IMR-90 (cell line): ENCODE measurements at regions not wholly inside any gene's neighbourhood (a gene's known extent, or its start where the extent isn't known, plus 50 kb on each side); places are given as distances from the start of the nearest gene placed in this dataset.

Experiments
- ATAC-seq: fragments of 200-7000 bp; cut with Tn5 transposase; 2 replicates; pipeline ENCODE4 v1.9.1; 2020; ENCODE audit warnings: low read depth, mild to moderate bottlenecking, moderate library complexity
- BruUV-seq: library from RNA; stranded (reverse); fragments of 400-500 nt; replicated peaks from 2 replicates; lab custom pipeline; 2021; lab: Mats Ljungman, UMichigan
- CTCF ChIA-PET: fragments of 300-600 bp; formaldehyde crosslinking; extraction: SDS; loops from one replicate; lab custom pipeline; 2021; ENCODE audit warnings: antibody characterized with exemption; lab: Yijun Ruan, JAX
- POLR2A ChIA-PET: fragments of 300-600 bp; sonication (Branson Sonifier 250); formaldehyde crosslinking; loops from one replicate; lab custom pipeline; 2022; ENCODE audit warnings: antibody characterized with exemption; ENCODE audit not compliant: unreplicated experiment; lab: Charles Lee
- DNase-seq: peaks from one replicate; pipeline ENCODE4 v3.0.0; 2013
- H2AFZ ChIP-seq: replicated peaks from 2 replicates; pipeline ENCODE3; 2013; ENCODE audit warnings: low read length, mild to moderate bottlenecking; ENCODE audit not compliant: poor library complexity
- H2AK5ac ChIP-seq: 2 replicates; pipeline ENCODE4 v1.6.1; 2013; ENCODE audit warnings: low read depth, low read length, inconsistent platforms
- H2AK9ac ChIP-seq: replicated peaks from 2 replicates; pipeline ENCODE3; 2013; ENCODE audit warnings: mild to moderate bottlenecking, low read depth, low read length, moderate library complexity; ENCODE audit not compliant: poor library complexity
- H2BK120ac ChIP-seq: 2 replicates; pipeline ENCODE4 v1.6.1; 2013; ENCODE audit warnings: low read depth, low read length, inconsistent platforms
- H2BK15ac ChIP-seq: 3 replicates; pipeline ENCODE4 v1.6.1; 2013; ENCODE audit warnings: low read depth, low read length, inconsistent platforms
- H2BK20ac ChIP-seq: 2 replicates; pipeline ENCODE4 v1.6.1; 2013; ENCODE audit warnings: low read depth, mild to moderate bottlenecking, inconsistent platforms, low read length, moderate library complexity
- H2BK5ac ChIP-seq: 2 replicates; pipeline ENCODE4 v1.6.1; 2013; ENCODE audit warnings: mild to moderate bottlenecking, low read depth, low read length, inconsistent platforms; ENCODE audit not compliant: poor library complexity, severe bottlenecking
- H3K14ac ChIP-seq: replicated peaks from 2 replicates; pipeline ENCODE4 v1.6.1; 2013; ENCODE audit warnings: low read depth, low read length, inconsistent platforms
- H3K18ac ChIP-seq: 2 replicates; pipeline ENCODE4 v1.6.1; 2013; ENCODE audit warnings: low read depth, low read length, control low read depth
- H3K23ac ChIP-seq: 2 replicates; pipeline ENCODE4 v1.6.1; 2013; ENCODE audit warnings: low read depth, low read length, inconsistent platforms
- H3K27ac ChIP-seq: 2 replicates; pipeline ENCODE4 v1.5.1; 2013; ENCODE audit warnings: mild to moderate bottlenecking, control low read depth, low read length; ENCODE audit not compliant: insufficient read depth
- H3K27me3 ChIP-seq: 2 replicates; pipeline ENCODE4 v1.6.1; 2013; ENCODE audit warnings: low read length; ENCODE audit not compliant: control insufficient read depth, insufficient read depth
- H3K36me3 ChIP-seq: 2 replicates; pipeline ENCODE4 v1.6.1; 2013; ENCODE audit warnings: low read length, mixed read lengths; ENCODE audit not compliant: control insufficient read depth, insufficient read depth
- H3K4ac ChIP-seq: 2 replicates; pipeline ENCODE4 v1.6.1; 2013; ENCODE audit warnings: low read depth, low read length, inconsistent platforms
- H3K4me1 ChIP-seq: 2 replicates; pipeline ENCODE4 v1.6.1; 2013; ENCODE audit warnings: low read length, mixed read lengths; ENCODE audit not compliant: control insufficient read depth, insufficient read depth
- H3K4me2 ChIP-seq: 2 replicates; pipeline ENCODE4 v1.6.1; 2013; ENCODE audit warnings: low read depth, mild to moderate bottlenecking, control low read depth, low read length, moderate library complexity
- H3K4me3 ChIP-seq: 2 replicates; pipeline ENCODE4 v1.5.1; 2013; ENCODE audit warnings: low read depth, mild to moderate bottlenecking, control low read depth, low read length, moderate library complexity; ENCODE audit not compliant: insufficient read depth
- H3K56ac ChIP-seq: 2 replicates; pipeline ENCODE4 v1.6.1; 2013; ENCODE audit warnings: low read length, inconsistent platforms; ENCODE audit not compliant: insufficient read depth; ENCODE audit errors: extremely low read depth
- H3K79me1 ChIP-seq, 2 experiments: 2 replicates each; pipeline ENCODE4 v1.6.1; 2013; ENCODE audit warnings: low read length in 2 of 2, inconsistent platforms in 1 of 2, low read depth in 1 of 2
- H3K9ac ChIP-seq: 2 replicates; pipeline ENCODE4 v1.6.1; 2013; ENCODE audit warnings: low read depth, low read length, control low read depth
- H3K9me1 ChIP-seq: 2 replicates; pipeline ENCODE4 v1.6.1; 2013; ENCODE audit warnings: low read length, inconsistent platforms; ENCODE audit not compliant: insufficient read depth
- H3K9me3 ChIP-seq: 2 replicates; pipeline ENCODE4 v1.6.1; 2013; ENCODE audit warnings: low read length; ENCODE audit not compliant: control insufficient read depth, insufficient read depth
- H4K20me1 ChIP-seq: 2 replicates; pipeline ENCODE4 v1.6.1; 2013; ENCODE audit warnings: low read length, inconsistent platforms; ENCODE audit not compliant: insufficient read depth
- H4K5ac ChIP-seq: 2 replicates; pipeline ENCODE4 v1.6.1; 2013; ENCODE audit warnings: mild to moderate bottlenecking, low read depth, low read length, control low read depth
- H4K8ac ChIP-seq, 2 experiments: 2 replicates each; pipeline ENCODE4 v1.6.1; 2013; ENCODE audit warnings: low read depth in 2 of 2, low read length in 2 of 2, control low read depth in 1 of 2, inconsistent platforms in 1 of 2
- H4K91ac ChIP-seq: 2 replicates; pipeline ENCODE4 v1.6.1; 2013; ENCODE audit warnings: low read depth, low read length, inconsistent platforms; ENCODE audit not compliant: insufficient read depth
- BHLHE40 ChIP-seq: fragments of 150-350 bp; IDR thresholded peaks from 2 replicates; pipeline ENCODE4 v1.6.1; 2016; ENCODE audit warnings: mild to moderate bottlenecking, low read depth, low read length
- CEBPB ChIP-seq: IDR thresholded peaks from 2 replicates; pipeline ENCODE4 v1.6.1; 2012; ENCODE audit warnings: low read depth, low read length, improper control_type of control experiment
- CHD1 ChIP-seq: IDR thresholded peaks from 2 replicates; pipeline ENCODE4 v1.6.1; 2012; ENCODE audit warnings: low read depth, low read length, improper control_type of control experiment
- MXI1 ChIP-seq: IDR thresholded peaks from 2 replicates; pipeline ENCODE4 v1.6.1; 2012; ENCODE audit warnings: low read depth, mild to moderate bottlenecking, low read length, moderate library complexity, borderline replicate concordance
- NFE2L2 ChIP-seq: fragments of 150-350 bp; IDR thresholded peaks from 2 replicates; pipeline ENCODE4 v1.6.1; 2016; ENCODE audit warnings: low read depth, mild to moderate bottlenecking, low read length
- POLR2A ChIP-seq: IDR thresholded peaks from 2 replicates; pipeline ENCODE4 v1.6.1; 2012; ENCODE audit warnings: mild to moderate bottlenecking, low read depth, low read length
- RAD21 ChIP-seq: IDR thresholded peaks from 2 replicates; pipeline ENCODE4 v1.6.1; 2012; ENCODE audit warnings: low read length, improper control_type of control experiment
- RCOR1 ChIP-seq: IDR thresholded peaks from 2 replicates; pipeline ENCODE4 v1.6.1; 2012; ENCODE audit warnings: mild to moderate bottlenecking, low read length, improper control_type of control experiment; ENCODE audit not compliant: insufficient replicate concordance
- RFX5 ChIP-seq: IDR thresholded peaks from 2 replicates; pipeline ENCODE4 v1.8.0; 2012; ENCODE audit warnings: low read depth, mild to moderate bottlenecking, low read length, moderate library complexity
- SMC3 ChIP-seq: fragments of 150-350 bp; IDR thresholded peaks from 2 replicates; pipeline ENCODE4 v1.6.1; 2016; ENCODE audit warnings: low read depth, mild to moderate bottlenecking, antibody characterized with exemption, low read length, moderate library complexity
- WGBS, 2 experiments: methylation state at CpG; one replicate each; pipeline versions ENCODE4 v1.1.5 to v1.1.7; 2013; ENCODE audit warnings: missing lambda C conversion rate in 2 of 2; ENCODE audit not compliant: insufficient read length in 1 of 2; ENCODE audit errors: extremely low coverage in 2 of 2; 5-methylcytosine and 5-hydroxymethylcytosine counted together
- dilution Hi-C: fragments of 300-500 bp; cut with HindIII; formaldehyde crosslinking; loops from one replicate; pipeline ENCODE4 v1.14.3; 2018; ENCODE audit warnings: low sequenced_read_pairs; ENCODE audit not compliant: unreplicated experiment
- in situ Hi-C: fragments of 300-500 bp; cut with MboI; formaldehyde crosslinking; loops from 3 replicates; pipeline ENCODE4 v1.14.3; 2019; ENCODE audit warnings: low sequenced_read_pairs, inconsistent platforms, mixed read lengths
- intact Hi-C: fragments of 100-400 bp; cut with micrococcal nuclease; formaldehyde crosslinking; loops from 2 replicates; pipeline ENCODE4 v1.10.0; 2022
- TF ChIP-seq, protein P1 (sequence below): conservative IDR thresholded peaks from 2 replicates; pipeline ENCODE4 v1.5.1; 2012; ENCODE audit warnings: mild to moderate bottlenecking, low read depth, low read length, improper control_type of control experiment

GRCh38 chr7:41818765-41819398 is 116.0 kb upstream of the INHBA start:
- POLR2A ChIA-PET, result no interaction called here
- dilution Hi-C loops, result no loop called here

More at GRCh38 chr7:41818765-41819398, 116.0 kb upstream of the INHBA start:
- H4K91ac ChIP-seq, result no peak overlapping the region
- no peak overlapping the region for H4K5ac ChIP-seq
- no peaks in the 10 kb centered on the region for H3K79me1 ChIP-seq
- no peak overlapping the region for H3K14ac ChIP-seq
- TF ChIP-seq BHLHE40 (no peak), MXI1 (no peak), CEBPB (no peak), RAD21 (no peak), POLR2A (no peak), SMC3 (no peak), RCOR1 (no peak), RFX5 (no peak), CHD1 (no peak), NFE2L2 (no peak)
- TF ChIP-seq, protein P1, sequence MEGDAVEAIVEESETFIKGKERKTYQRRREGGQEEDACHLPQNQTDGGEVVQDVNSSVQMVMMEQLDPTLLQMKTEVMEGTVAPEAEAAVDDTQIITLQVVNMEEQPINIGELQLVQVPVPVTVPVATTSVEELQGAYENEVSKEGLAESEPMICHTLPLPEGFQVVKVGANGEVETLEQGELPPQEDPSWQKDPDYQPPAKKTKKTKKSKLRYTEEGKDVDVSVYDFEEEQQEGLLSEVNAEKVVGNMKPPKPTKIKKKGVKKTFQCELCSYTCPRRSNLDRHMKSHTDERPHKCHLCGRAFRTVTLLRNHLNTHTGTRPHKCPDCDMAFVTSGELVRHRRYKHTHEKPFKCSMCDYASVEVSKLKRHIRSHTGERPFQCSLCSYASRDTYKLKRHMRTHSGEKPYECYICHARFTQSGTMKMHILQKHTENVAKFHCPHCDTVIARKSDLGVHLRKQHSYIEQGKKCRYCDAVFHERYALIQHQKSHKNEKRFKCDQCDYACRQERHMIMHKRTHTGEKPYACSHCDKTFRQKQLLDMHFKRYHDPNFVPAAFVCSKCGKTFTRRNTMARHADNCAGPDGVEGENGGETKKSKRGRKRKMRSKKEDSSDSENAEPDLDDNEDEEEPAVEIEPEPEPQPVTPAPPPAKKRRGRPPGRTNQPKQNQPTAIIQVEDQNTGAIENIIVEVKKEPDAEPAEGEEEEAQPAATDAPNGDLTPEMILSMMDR, result no peak
- H3K56ac ChIP-seq, result no peak overlapping the region
- H3K27me3 ChIP-seq, result no peaks in the 10 kb centered on the region
- BruUV-seq, result no TSS peak
- H2BK120ac ChIP-seq, result no peak overlapping the region
- intact Hi-C loops, result no loop called here
- peaks cover 5% of the 10 kb centered on the region for H3K9me1 ChIP-seq
- no peak overlapping the region for H2BK15ac ChIP-seq
- no peak for ATAC-seq
- CTCF ChIA-PET, result no interaction called here
- DNase-seq, result no peak
- no peaks in the 10 kb centered on the region for H3K36me3 ChIP-seq
- H3K4ac ChIP-seq, result no peak overlapping the region
- H2AFZ ChIP-seq, result no peak overlapping the region
- no peak overlapping the region for H2AK9ac ChIP-seq
- no peak overlapping the region for H2BK5ac ChIP-seq
- H3K4me1 ChIP-seq, result peaks cover 6% of the 10 kb centered on the region
- no peak overlapping the region for H3K4me2 ChIP-seq
- no CpG with 5 or more reads among the region's 1 CpG for WGBS, 2 experiments
- H2AK5ac ChIP-seq, result no peak overlapping the region
- no peak overlapping the region for H3K18ac ChIP-seq
- no peak overlapping the region for H3K27ac ChIP-seq
- H4K20me1 ChIP-seq, result no peaks in the 10 kb centered on the region
- no peak overlapping the region for H2BK20ac ChIP-seq
- no peak overlapping the region for H4K8ac ChIP-seq
- H3K9me3 ChIP-seq, result no peaks in the 10 kb centered on the region; the same call in 1 of the 2 replicates
- no peak overlapping the region for H3K9ac ChIP-seq
- in situ Hi-C loops, result no loop called here
- H3K23ac ChIP-seq, result no peak overlapping the region
- no peak overlapping the region for H3K4me3 ChIP-seq
